ENCODE measurements at regions not wholly inside any gene's neighbourhood (a gene's known extent, or its start where the extent isn't known, plus 50 kb on each side); places are given as distances from the start of the nearest gene placed in this dataset.

- FAIRE-seq (no peak), DNase-seq (ENCODE audit: insufficient read length, low spot score) (no peak)
- TF ChIP-seq POLR2A (IDR thresholded peaks at IDR 0.05; ENCODE audit: low read depth, low read length) = no peak
These were observed 201.0 kb upstream of the RTL1 start for GRCh38 chr14:101104485-101104884.

- FAIRE-seq = no peak
- DNase-seq (ENCODE audit: insufficient read length, low spot score) = no peak
- TF ChIP-seq POLR2A (IDR thresholded peaks at IDR 0.05; ENCODE audit: low read depth, low read length) = no peak
These were observed 201.5 kb upstream of the RTL1 start for GRCh38 chr14:101105045-101105444.

- no peak for DNase-seq (ENCODE audit: insufficient read length, low spot score)
- TF ChIP-seq POLR2A (IDR thresholded peaks at IDR 0.05; ENCODE audit: low read depth, low read length) = no peak
- no peak for FAIRE-seq
These were observed 205.2 kb upstream of the RTL1 start for GRCh38 chr14:101108579-101109346.

- FAIRE-seq (no peak), DNase-seq (ENCODE audit: insufficient read length, low spot score) (no peak)
- no peak for TF ChIP-seq POLR2A (IDR thresholded peaks at IDR 0.05; ENCODE audit: low read depth, low read length)
These were observed 205.8 kb upstream of the RTL1 start for GRCh38 chr14:101109347-101109638.

GRCh38 chr14:101109981-101110728, 206.6 kb upstream of the RTL1 start:
- TF ChIP-seq POLR2A (IDR thresholded peaks at IDR 0.05; ENCODE audit: low read depth, low read length) = no peak
- FAIRE-seq (no peak), DNase-seq (ENCODE audit: insufficient read length, low spot score) (no peak)

- FAIRE-seq = no peak
- no peak for DNase-seq (ENCODE audit: insufficient read length, low spot score)
- TF ChIP-seq POLR2A (IDR thresholded peaks at IDR 0.05; ENCODE audit: low read depth, low read length) = no peak
These were observed 207.5 kb upstream of the RTL1 start for GRCh38 chr14:101110729-101111619.

GRCh38 chr14:101111620-101112290, 208.2 kb upstream of the RTL1 start:
- no peak for FAIRE-seq
- DNase-seq (ENCODE audit: insufficient read length, low spot score) = no peak
- TF ChIP-seq POLR2A (IDR thresholded peaks at IDR 0.05; ENCODE audit: low read depth, low read length) = no peak

- FAIRE-seq (no peak), DNase-seq (ENCODE audit: insufficient read length, low spot score) (no peak)
- no peak for TF ChIP-seq POLR2A (IDR thresholded peaks at IDR 0.05; ENCODE audit: low read depth, low read length)
These were observed 209.0 kb upstream of the RTL1 start for GRCh38 chr14:101112351-101113107.

- DNase-seq (ENCODE audit: insufficient read length, low spot score) (no peak), FAIRE-seq (no peak)
- no peak for TF ChIP-seq POLR2A (IDR thresholded peaks at IDR 0.05; ENCODE audit: low read depth, low read length)
These were observed 209.6 kb upstream of the RTL1 start for GRCh38 chr14:101113108-101113612.

- no peak for TF ChIP-seq POLR2A (IDR thresholded peaks at IDR 0.05; ENCODE audit: low read depth, low read length)
- FAIRE-seq = no peak
- no peak for DNase-seq (ENCODE audit: insufficient read length, low spot score)
These were observed 210.6 kb upstream of the RTL1 start for GRCh38 chr14:101113835-101114725.

GRCh38 chr14:101114726-101115515, 211.4 kb upstream of the RTL1 start:
- no peak for FAIRE-seq
- TF ChIP-seq POLR2A (IDR thresholded peaks at IDR 0.05; ENCODE audit: low read depth, low read length) = no peak
- no peak for DNase-seq (ENCODE audit: insufficient read length, low spot score)
